CD4-positive, CD25-positive, alpha-beta regulatory T cell (primary cell): ENCODE measurements at regions not wholly inside any gene's neighbourhood (a gene's known extent, or its start where the extent isn't known, plus 50 kb on each side); places are given as distances from the start of the nearest gene placed in this dataset.

Experiments
- ATAC-seq, 2 donors: fragments of 150-1000 bp; cut with Tn5 transposase; one replicate each; pipeline ENCODE4 v1.10.0; 2021; ENCODE audit warnings: low read depth in 2 of 2, moderate number of reproducible peaks in 2 of 2, moderate library complexity in 1 of 2
- DNase-seq, 3 donors: peaks; one replicate each; pipeline versions ENCODE4 v3.0.0 to v3.0.0-alpha.2; 2012 to 2022; ENCODE audit warnings: mixed read lengths in 1 of 3
- H3K27ac ChIP-seq: one replicate; pipeline ENCODE4 v1.7.0; 2013; ENCODE audit warnings: mild to moderate bottlenecking, low read length; ENCODE audit not compliant: insufficient read depth, poor library complexity, severe bottlenecking
- H3K27me3 ChIP-seq: one replicate; pipeline ENCODE4 v1.7.0; 2013; ENCODE audit warnings: low read length; ENCODE audit not compliant: control insufficient read depth, insufficient read depth
- H3K36me3 ChIP-seq: one replicate; pipeline ENCODE4 v1.7.0; 2013; ENCODE audit warnings: mild to moderate bottlenecking, low read length, moderate library complexity; ENCODE audit not compliant: control insufficient read depth, insufficient read depth
- H3K4me1 ChIP-seq: 2 replicates; pipeline ENCODE4 v1.7.0; 2013; ENCODE audit warnings: mild to moderate bottlenecking, low read length; ENCODE audit not compliant: insufficient read depth, control insufficient read depth, poor library complexity, severe bottlenecking
- H3K4me3 ChIP-seq: one replicate; pipeline ENCODE4 v1.7.0; 2013; ENCODE audit warnings: low read depth, mild to moderate bottlenecking, low read length, moderate library complexity
- H3K9me3 ChIP-seq, 2 experiments: 1 replicate in 1 of 2; 2 replicates in 1 of 2; pipeline ENCODE4 v1.7.0; 2013; ENCODE audit warnings: low read length in 2 of 2, mild to moderate bottlenecking in 1 of 2, moderate library complexity in 1 of 2; ENCODE audit not compliant: control insufficient read depth in 2 of 2
- H3K27ac Mint-ChIP-seq, 3 donors: one replicate each; pipeline ENCODE4 v1.8.0; 2020 to 2022; ENCODE audit warnings: mild to moderate bottlenecking in 3 of 3, mixed read lengths in 3 of 3, moderate library complexity in 2 of 3
- H3K27me3 Mint-ChIP-seq: one replicate; pipeline ENCODE4 v1.8.0; 2022; ENCODE audit warnings: mild to moderate bottlenecking, mixed read lengths
- H3K36me3 Mint-ChIP-seq: one replicate; pipeline ENCODE4 v1.8.0; 2020; ENCODE audit warnings: mixed read lengths
- H3K4me1 Mint-ChIP-seq, 4 donors: one replicate each; pipeline ENCODE4 v1.8.0; 2020 to 2022; ENCODE audit warnings: mixed read lengths in 4 of 4, mild to moderate bottlenecking in 1 of 4
- H3K4me3 Mint-ChIP-seq, 4 donors: one replicate each; pipeline ENCODE4 v1.8.0; 2020 to 2022; ENCODE audit warnings: mild to moderate bottlenecking in 4 of 4, mixed read lengths in 4 of 4, moderate library complexity in 3 of 4
- H3K9me3 Mint-ChIP-seq, 7 donors: one replicate each; pipeline ENCODE4 v1.8.0; 2020 to 2022; ENCODE audit warnings: mixed read lengths in 7 of 7, mild to moderate bottlenecking in 3 of 7, moderate library complexity in 2 of 7

DNA sequence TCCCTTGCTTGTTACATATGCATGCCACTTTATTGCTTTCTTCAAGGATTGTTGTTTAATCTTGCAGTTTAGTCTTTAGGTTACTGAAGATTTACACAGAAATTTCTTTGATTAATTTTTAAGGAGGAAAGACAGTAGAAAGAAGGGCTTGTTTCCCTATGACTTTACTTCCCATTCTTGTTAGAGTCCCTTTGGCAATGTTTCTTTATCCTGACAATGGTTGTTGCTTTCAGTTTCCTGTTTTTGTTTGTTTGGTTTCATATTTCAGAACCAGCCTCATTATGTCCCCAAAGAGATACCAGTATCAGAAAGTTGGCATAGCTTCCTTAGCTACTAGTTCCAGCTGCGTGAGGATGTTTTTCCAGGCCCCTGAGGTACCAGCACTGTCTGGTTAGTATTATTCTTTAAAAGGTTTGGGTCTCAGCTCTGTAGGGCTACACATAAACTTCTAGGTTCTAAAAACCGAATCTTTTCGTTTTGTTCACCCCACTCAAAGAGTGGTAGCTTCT is 61.3 kb upstream of the UNC5C start:
- Histone ChIP-seq H3K36me3 (no peaks in the 10 kb centered on the region), H3K27me3 (no peaks in the 10 kb centered on the region), H3K9me3 (no peaks in the 10 kb centered on the region), H3K27ac (no peak overlapping the region), H3K4me3 (no peak overlapping the region), H3K4me1 (no peaks in the 10 kb centered on the region)
- Mint-ChIP-seq H3K9me3 (peaks cover 0 to 7% (median 2%) of the 10 kb centered on the region in 7 donors), H3K36me3 (no peaks in the 10 kb centered on the region), H3K27me3 (no peaks in the 10 kb centered on the region), H3K27ac (no peak overlapping the region), H3K4me3 (no peak overlapping the region), H3K4me1 (no peaks in the 10 kb centered on the region)
- ATAC-seq (no peak), DNase-seq (no peak)

- peaks cover 0 to 7% (median 2%) of the 10 kb centered on the region in 7 donors for H3K9me3 Mint-ChIP-seq
- H3K36me3 Mint-ChIP-seq = no peaks in the 10 kb centered on the region
- no peak overlapping the region for H3K27ac Mint-ChIP-seq
- H3K9me3 ChIP-seq = no peaks in the 10 kb centered on the region
- H3K36me3 ChIP-seq = no peaks in the 10 kb centered on the region
- H3K4me1 Mint-ChIP-seq = no peaks in the 10 kb centered on the region
- no peaks in the 10 kb centered on the region for H3K4me1 ChIP-seq
- DNase-seq (no peak), ATAC-seq (no peak)
- H3K4me3 ChIP-seq = no peak overlapping the region
- no peaks in the 10 kb centered on the region for H3K27me3 ChIP-seq
- no peaks in the 10 kb centered on the region for H3K27me3 Mint-ChIP-seq
- H3K27ac ChIP-seq = no peak overlapping the region
- H3K4me3 Mint-ChIP-seq = no peak overlapping the region
Measured at GRCh38 chr4:95606739-95607138, 58.0 kb upstream of the UNC5C start.

GRCh38 chr4:95603393-95603792 is 54.6 kb upstream of the UNC5C start:
- H3K4me3 Mint-ChIP-seq = no peak overlapping the region
- Histone ChIP-seq H3K27me3 (no peaks in the 10 kb centered on the region), H3K27ac (no peak overlapping the region), H3K36me3 (no peaks in the 10 kb centered on the region), H3K9me3 (no peaks in the 10 kb centered on the region), H3K4me1 (no peaks in the 10 kb centered on the region), H3K4me3 (no peak overlapping the region)
- peaks cover 0 to 7% (median 4%) of the 10 kb centered on the region in 7 donors for H3K9me3 Mint-ChIP-seq
- no peak overlapping the region for H3K27ac Mint-ChIP-seq
- H3K27me3 Mint-ChIP-seq = no peaks in the 10 kb centered on the region
- no peaks in the 10 kb centered on the region for H3K36me3 Mint-ChIP-seq
- H3K4me1 Mint-ChIP-seq = peaks cover 0 to 2% (median under 1%) of the 10 kb centered on the region in 4 donors
- ATAC-seq (no peak), DNase-seq (no peak)

DNA sequence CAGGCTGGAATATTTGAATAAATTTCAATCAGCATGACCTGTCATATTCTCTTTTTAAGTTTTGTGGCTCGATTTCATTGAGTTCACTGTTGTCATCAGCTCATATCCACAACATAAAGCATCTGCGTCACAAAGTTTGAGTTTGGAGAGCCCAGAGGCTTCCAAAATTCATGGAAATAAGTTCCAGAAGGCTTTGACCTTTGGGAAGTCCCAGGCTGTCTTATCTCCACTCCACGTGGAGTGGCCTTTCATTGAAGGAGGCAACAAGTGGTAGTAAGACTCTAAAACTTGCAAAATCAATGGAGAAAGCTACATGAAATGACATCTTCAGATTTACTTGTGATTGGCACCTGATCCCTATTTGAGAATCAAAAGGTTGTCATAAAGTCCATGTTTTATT is 54.1 kb upstream of the UNC5C start:
- Histone ChIP-seq H3K27me3 (no peaks in the 10 kb centered on the region), H3K27ac (no peak overlapping the region), H3K4me3 (no peak overlapping the region), H3K9me3 (no peaks in the 10 kb centered on the region), H3K36me3 (no peaks in the 10 kb centered on the region), H3K4me1 (no peaks in the 10 kb centered on the region)
- peaks cover 0 to 6% (median 3%) of the 10 kb centered on the region in 7 donors for H3K9me3 Mint-ChIP-seq
- no peak overlapping the region for H3K4me3 Mint-ChIP-seq
- no peaks in the 10 kb centered on the region for H3K27me3 Mint-ChIP-seq
- no peak for ATAC-seq
- no peak for DNase-seq
- no peak overlapping the region for H3K27ac Mint-ChIP-seq
- no peaks in the 10 kb centered on the region for H3K36me3 Mint-ChIP-seq
- H3K4me1 Mint-ChIP-seq = peaks cover 0 to 2% (median under 1%) of the 10 kb centered on the region in 4 donors

DNA sequence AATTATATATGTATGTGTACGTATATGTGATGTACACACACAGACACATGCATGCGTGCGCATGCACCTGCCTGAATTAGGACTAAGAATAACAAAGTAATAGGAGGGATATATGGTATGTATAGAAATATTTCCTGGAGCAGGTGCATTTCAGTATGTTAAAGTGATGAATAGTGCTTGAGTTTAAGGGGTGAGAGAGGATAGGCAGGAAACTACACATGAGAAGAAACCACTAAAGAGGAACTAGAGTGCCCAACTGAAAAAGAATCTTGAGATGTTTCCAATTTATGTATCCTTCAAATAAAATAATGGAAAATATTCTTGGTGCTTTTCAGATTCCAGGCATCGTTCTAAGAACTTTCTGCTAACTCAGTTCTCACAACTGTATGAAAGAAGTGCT is 52.6 kb upstream of the UNC5C start:
- no peaks in the 10 kb centered on the region for H3K27me3 ChIP-seq
- H3K27ac ChIP-seq = no peak overlapping the region
- Mint-ChIP-seq H3K36me3 (no peaks in the 10 kb centered on the region), H3K9me3 (peaks cover 0 to 4% (median 1%) of the 10 kb centered on the region in 7 donors), H3K4me1 (peaks cover 0 to 2% (median under 1%) of the 10 kb centered on the region in 4 donors), H3K4me3 (no peak overlapping the region), H3K27me3 (no peaks in the 10 kb centered on the region), H3K27ac (no peak overlapping the region)
- H3K4me3 ChIP-seq = no peak overlapping the region
- DNase-seq (no peak), ATAC-seq (no peak)
- no peaks in the 10 kb centered on the region for H3K36me3 ChIP-seq
- no peaks in the 10 kb centered on the region for H3K4me1 ChIP-seq
- H3K9me3 ChIP-seq = no peaks in the 10 kb centered on the region

DNA sequence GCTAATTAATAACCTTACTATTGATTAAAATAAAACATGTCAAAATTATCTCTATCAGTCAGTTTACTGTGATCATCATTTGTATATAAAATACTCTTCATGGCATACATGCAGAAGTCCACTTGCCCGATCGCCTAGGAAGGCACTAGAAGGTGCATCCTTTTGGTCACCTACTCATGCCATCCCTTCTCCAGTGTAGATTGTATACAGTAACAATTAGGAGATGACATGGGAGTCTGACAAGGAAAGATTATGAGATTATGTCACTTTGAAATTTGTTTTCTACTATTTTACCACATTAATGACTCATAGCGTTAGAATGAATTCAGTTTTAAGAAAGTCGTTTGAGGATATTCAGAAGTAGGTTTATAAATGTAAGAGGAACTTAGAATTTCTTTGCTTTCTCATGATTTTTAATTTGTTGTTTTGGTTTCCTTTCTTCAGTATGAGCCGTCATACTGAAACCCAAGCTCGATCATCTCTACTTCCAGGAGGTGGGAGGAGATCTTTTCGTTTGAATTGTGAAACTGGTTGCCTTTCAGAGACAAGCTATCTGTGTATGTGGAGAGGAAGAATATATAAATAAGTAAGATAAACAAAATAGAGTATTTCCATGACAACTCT is 51.1 kb upstream of the UNC5C start:
- Mint-ChIP-seq H3K27ac (no peak overlapping the region), H3K36me3 (no peaks in the 10 kb centered on the region), H3K4me1 (peaks cover 0 to 2% (median under 1%) of the 10 kb centered on the region in 4 donors), H3K27me3 (no peaks in the 10 kb centered on the region), H3K4me3 (no peak overlapping the region), H3K9me3 (peaks cover 0 to 4% (median 1%) of the 10 kb centered on the region in 7 donors)
- ATAC-seq = no peak
- DNase-seq = peak in 1 of 3 donors; percentile 18
- H3K27ac ChIP-seq = no peak overlapping the region
- no peaks in the 10 kb centered on the region for H3K4me1 ChIP-seq
- no peaks in the 10 kb centered on the region for H3K27me3 ChIP-seq
- H3K36me3 ChIP-seq = no peaks in the 10 kb centered on the region
- H3K4me3 ChIP-seq = no peak overlapping the region
- H3K9me3 ChIP-seq = no peaks in the 10 kb centered on the region
